ENCODE measurements at regions not wholly inside any gene's neighbourhood (a gene's known extent, or its start where the extent isn't known, plus 50 kb on each side); places are given as distances from the start of the nearest gene placed in this dataset.

DNA sequence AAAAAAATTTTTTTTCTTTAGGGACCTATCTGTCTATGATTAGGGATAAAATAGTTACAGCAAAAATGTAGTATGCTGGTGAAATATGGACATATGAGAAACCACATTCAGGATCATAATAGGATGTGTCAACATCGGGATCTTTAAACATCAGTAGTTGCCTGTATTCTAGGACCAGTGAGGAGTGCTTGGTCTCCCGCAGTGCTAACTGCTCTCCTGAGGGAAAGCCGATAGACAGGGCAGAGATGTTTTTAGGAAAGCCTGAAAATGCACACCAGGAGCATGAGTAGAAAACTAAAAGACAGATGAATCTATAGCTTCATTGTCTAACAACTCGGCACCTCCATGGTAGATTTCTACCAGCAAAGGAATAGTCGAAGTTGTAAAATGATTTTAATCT is 178.1 kb upstream of the SMIM31 start:
- ChIA-PET POLR2A (no interaction called here), CTCF (no interaction called here)
- TF ChIP-seq, protein P1, sequence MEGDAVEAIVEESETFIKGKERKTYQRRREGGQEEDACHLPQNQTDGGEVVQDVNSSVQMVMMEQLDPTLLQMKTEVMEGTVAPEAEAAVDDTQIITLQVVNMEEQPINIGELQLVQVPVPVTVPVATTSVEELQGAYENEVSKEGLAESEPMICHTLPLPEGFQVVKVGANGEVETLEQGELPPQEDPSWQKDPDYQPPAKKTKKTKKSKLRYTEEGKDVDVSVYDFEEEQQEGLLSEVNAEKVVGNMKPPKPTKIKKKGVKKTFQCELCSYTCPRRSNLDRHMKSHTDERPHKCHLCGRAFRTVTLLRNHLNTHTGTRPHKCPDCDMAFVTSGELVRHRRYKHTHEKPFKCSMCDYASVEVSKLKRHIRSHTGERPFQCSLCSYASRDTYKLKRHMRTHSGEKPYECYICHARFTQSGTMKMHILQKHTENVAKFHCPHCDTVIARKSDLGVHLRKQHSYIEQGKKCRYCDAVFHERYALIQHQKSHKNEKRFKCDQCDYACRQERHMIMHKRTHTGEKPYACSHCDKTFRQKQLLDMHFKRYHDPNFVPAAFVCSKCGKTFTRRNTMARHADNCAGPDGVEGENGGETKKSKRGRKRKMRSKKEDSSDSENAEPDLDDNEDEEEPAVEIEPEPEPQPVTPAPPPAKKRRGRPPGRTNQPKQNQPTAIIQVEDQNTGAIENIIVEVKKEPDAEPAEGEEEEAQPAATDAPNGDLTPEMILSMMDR (IDR thresholded peaks at IDR 0.05; ENCODE audit: control extremely low read depth, extremely low read depth, low read depth, missing control alignments), result no peak
- no peak for DNase-seq (ENCODE audit: extremely low spot score)

DNA sequence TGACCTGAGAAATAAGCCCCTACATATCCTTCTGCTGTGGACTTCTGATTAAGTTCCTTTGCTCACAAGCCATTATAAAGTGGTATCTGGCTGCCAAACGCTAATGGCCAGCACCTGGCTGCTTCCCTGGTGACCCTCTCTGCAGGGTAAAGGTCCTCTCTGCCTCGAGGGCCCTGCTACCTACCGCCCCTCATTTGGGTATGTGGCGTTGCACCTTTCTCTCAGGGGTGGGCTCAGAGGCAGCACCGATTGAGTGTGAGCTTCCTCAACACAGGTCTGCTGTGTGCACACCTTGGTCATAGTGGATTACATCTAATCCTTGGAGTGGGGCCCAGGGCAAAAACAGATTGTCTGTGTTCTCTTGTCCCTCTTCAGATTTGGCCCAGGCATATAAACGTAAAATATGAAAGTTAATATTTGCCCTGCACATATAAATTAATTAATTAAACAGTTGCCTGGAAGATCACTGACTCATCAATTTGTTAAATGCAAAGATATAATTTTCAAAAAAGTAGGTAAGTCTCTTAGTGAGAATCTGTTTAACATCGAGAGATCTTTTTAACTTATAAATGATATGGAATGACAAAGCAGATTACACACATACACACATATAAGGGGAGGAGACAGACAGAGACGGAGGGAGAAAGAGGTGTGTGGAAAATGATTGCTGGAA is 174.5 kb upstream of the SMIM31 start:
- no peak for DNase-seq (ENCODE audit: extremely low spot score)
- ChIA-PET POLR2A (no interaction called here), CTCF (no interaction called here)
- TF ChIP-seq, protein P1 (IDR thresholded peaks at IDR 0.05; ENCODE audit: control extremely low read depth, extremely low read depth, low read depth, missing control alignments), result no peak

DNA sequence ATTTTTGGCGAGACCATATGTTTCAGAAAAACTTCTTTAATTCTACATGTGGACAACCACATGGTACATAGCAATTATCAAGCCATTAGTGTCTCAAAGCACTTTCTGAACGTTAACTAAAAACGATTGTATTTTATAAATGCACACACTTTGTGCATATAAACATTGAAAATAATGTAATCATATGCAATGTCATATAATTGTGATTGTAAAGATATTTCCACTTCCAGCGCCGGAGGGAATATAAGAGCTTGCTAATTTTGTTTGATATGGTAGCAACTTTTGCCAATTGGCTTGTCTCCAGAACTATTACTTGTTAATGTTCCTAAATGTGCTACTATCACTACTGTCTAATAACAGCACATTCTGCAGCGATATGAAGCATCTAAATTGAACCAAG is 162.3 kb upstream of the SMIM31 start:
- CTCF ChIA-PET, result interaction anchor here (1.4 kb wide), 1 partner anchor 24 kb away, joined by 3 read pairs; no protein-coding TSS in a partner anchor
- TF ChIP-seq, protein P1 (IDR thresholded peaks at IDR 0.05; ENCODE audit: control extremely low read depth, extremely low read depth, low read depth, missing control alignments), result no peak
- DNase-seq (ENCODE audit: extremely low spot score), result no peak
- POLR2A ChIA-PET, result no interaction called here

DNA sequence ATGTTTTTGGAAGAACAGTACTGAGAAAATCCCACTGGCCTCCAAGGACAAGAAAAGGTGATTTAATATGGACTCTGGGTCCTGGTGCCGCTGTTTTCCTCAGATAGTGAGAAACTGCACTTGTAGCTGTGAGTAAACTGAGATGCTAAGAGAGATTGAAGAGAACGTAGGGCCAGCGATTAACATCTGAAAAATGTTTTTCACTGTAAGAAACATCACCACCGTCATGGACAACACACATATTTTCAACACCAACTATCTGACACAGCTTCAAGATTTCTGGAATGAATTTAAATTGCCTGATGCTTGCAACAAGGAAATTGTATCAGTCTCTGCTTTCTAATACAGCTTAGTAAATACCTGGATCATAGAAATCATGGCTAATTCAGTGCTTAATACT is 158.2 kb upstream of the SMIM31 start:
- ChIA-PET POLR2A (no interaction called here), CTCF (no interaction called here)
- TF ChIP-seq, protein P1 (IDR thresholded peaks at IDR 0.05; ENCODE audit: control extremely low read depth, extremely low read depth, low read depth, missing control alignments), result no peak
- DNase-seq (ENCODE audit: extremely low spot score), result no peak

DNA sequence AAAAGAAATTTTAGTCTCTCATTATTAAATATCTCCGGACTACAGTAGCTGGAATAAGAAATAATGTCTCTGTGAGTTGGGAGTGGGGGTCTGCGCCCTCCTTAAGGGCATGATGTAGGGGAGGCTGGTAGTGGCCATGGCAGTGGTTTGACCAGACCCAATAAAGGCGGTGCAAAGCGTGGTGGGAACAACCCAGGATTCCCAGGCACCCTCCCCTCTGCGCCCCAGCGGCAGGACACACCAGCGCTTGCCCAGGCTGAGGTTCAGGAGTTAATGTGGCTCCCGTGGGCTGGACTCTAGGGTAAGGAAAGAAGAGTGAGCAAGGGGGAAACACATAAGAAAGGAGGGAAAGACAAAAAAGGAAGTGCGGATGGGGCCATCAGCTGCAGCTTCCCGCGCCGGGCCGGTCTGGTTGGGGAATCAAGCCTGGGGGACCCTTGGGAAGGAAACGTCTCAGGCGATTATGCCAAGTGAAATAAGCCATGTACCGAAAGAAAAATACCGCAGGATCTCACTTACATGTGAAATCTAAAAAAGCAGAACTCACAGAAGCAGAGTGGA is 157.5 kb upstream of the SMIM31 start:
- TF ChIP-seq, protein P1 (IDR thresholded peaks at IDR 0.05; ENCODE audit: control extremely low read depth, extremely low read depth, low read depth, missing control alignments), result no peak
- ChIA-PET CTCF (no interaction called here), POLR2A (no interaction called here)
- no peak for DNase-seq (ENCODE audit: extremely low spot score)

DNA sequence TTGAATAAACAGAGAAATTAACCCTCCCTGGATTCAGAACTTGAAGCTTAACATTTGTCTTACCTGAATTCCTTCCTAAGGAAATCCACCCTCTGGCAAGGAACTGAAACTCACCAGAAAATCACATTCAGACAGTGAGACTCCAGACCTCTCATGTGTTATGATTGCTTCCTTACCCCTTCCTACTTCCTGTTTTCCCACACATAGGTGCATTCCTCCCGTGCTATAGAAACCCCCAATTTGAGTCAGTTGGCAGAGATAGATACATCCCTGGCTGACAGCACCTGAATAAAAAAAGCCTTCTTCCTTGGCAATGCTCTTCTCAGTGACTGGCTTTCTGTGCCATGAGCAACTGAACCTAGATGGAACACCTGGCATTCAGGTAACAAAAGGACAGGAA is 157.0 kb upstream of the SMIM31 start:
- TF ChIP-seq, protein P1 (IDR thresholded peaks at IDR 0.05; ENCODE audit: control extremely low read depth, extremely low read depth, low read depth, missing control alignments), result no peak
- DNase-seq (ENCODE audit: extremely low spot score), result no peak
- CTCF ChIA-PET, result interaction anchor here (1.6 kb wide), 1 partner anchor 18 kb away, joined by 5 read pairs; no protein-coding TSS in a partner anchor
- POLR2A ChIA-PET, result no interaction called here

Measured in GM10248 (cell line).